Ishikawa (cell line): ENCODE measurements at regions not wholly inside any gene's neighbourhood (a gene's known extent, or its start where the extent isn't known, plus 50 kb on each side); places are given as distances from the start of the nearest gene placed in this dataset.

Experiments used
- CEBPB ChIP-seq: IDR thresholded peaks from 2 replicates; pipeline ENCODE4 v1.6.1; 2012
- CREB1 ChIP-seq: IDR thresholded peaks from 2 replicates; pipeline ENCODE4 v1.6.1; 2012; ENCODE audit warnings: low read depth
- EGR1 ChIP-seq: IDR thresholded peaks from 2 replicates; pipeline ENCODE4 v1.6.1; 2012
- EP300 ChIP-seq: IDR thresholded peaks from 2 replicates; pipeline ENCODE4 v1.6.1; 2012; ENCODE audit warnings: borderline replicate concordance
- FOXM1 ChIP-seq: IDR thresholded peaks from 2 replicates; pipeline ENCODE4 v1.6.1; 2012; ENCODE audit warnings: low read depth, borderline replicate concordance
- MAX ChIP-seq: IDR thresholded peaks from 2 replicates; pipeline ENCODE4 v1.6.1; 2012
- NFIC ChIP-seq: IDR thresholded peaks from 2 replicates; pipeline ENCODE4 v1.6.1; 2012
- RAD21 ChIP-seq: IDR thresholded peaks from 2 replicates; pipeline ENCODE4 v1.6.1; 2012; ENCODE audit warnings: low read depth
- REST ChIP-seq: IDR thresholded peaks from 2 replicates; pipeline ENCODE4 v1.6.1; 2012; ENCODE audit warnings: low read depth, mild to moderate bottlenecking
- TAF1 ChIP-seq: IDR thresholded peaks from 2 replicates; pipeline ENCODE4 v1.6.1; 2012; ENCODE audit warnings: low read depth, mild to moderate bottlenecking
- USF1 ChIP-seq: IDR thresholded peaks from 2 replicates; pipeline ENCODE4 v1.6.1; 2012
- YY1 ChIP-seq: IDR thresholded peaks from 2 replicates; pipeline ENCODE4 v1.6.1; 2012; ENCODE audit warnings: low read depth
- ZBTB7A ChIP-seq: IDR thresholded peaks from 2 replicates; pipeline ENCODE4 v1.6.1; 2012; ENCODE audit warnings: low read depth

GRCh38 chr10:133028158-133028557 lies 59.6 kb upstream of the ADGRA1 start:
- TF ChIP-seq TAF1 (no peak), YY1 (no peak), EP300 (no peak), RAD21 (no peak), USF1 (no peak), ZBTB7A (no peak), FOXM1 (no peak), EGR1 (no peak), CEBPB (no peak), MAX (no peak), REST (no peak), CREB1 (no peak), NFIC (no peak)
